ENCODE measurements at regions not wholly inside any gene's neighbourhood (a gene's known extent, or its start where the extent isn't known, plus 50 kb on each side); places are given as distances from the start of the nearest gene placed in this dataset. TPM values are rescaled to one million over a fixed set of nuclear protein-coding genes. Genes with fewer than 3 reads are reported as not detected.

DNA sequence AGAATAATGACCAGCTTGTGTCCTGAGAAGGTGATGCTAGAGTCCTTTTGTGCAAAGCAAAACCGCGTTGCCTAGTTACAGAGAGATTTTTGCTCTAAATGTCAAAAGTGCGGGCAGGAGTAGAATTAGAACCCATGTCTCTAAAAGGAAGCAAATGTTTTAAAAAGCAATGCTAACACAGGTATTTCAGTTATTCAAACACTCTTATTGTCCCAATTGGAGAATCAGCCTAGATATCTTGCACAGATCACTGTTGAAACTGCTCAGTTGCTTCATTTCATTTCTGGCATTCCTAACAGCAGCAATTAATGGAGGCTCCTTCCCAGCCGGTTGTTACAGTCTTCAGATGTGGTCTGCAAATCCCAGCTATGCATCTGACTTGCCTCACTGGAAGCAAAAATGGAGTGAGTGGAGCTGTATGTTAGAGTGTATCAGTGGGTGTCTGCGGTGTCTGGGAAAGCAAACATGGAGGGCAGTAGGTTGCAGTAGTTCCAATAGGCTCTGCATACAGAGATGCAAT lies 55.6 kb upstream of the SEMA6D start:
- WGBS, 3 donors = 89 to 94% (median 91%) methylated on average over 5 of the region's 5 CpGs
- H3K36me3 ChIP-seq = no peaks in the 10 kb centered on the region
- no peak overlapping the region for H3K27ac ChIP-seq
- H3K4me3 ChIP-seq = no peak overlapping the region
- no peaks in the 10 kb centered on the region for H3K27me3 ChIP-seq
- no peaks in the 10 kb centered on the region for H3K9me3 ChIP-seq
- TF ChIP-seq, protein P1, sequence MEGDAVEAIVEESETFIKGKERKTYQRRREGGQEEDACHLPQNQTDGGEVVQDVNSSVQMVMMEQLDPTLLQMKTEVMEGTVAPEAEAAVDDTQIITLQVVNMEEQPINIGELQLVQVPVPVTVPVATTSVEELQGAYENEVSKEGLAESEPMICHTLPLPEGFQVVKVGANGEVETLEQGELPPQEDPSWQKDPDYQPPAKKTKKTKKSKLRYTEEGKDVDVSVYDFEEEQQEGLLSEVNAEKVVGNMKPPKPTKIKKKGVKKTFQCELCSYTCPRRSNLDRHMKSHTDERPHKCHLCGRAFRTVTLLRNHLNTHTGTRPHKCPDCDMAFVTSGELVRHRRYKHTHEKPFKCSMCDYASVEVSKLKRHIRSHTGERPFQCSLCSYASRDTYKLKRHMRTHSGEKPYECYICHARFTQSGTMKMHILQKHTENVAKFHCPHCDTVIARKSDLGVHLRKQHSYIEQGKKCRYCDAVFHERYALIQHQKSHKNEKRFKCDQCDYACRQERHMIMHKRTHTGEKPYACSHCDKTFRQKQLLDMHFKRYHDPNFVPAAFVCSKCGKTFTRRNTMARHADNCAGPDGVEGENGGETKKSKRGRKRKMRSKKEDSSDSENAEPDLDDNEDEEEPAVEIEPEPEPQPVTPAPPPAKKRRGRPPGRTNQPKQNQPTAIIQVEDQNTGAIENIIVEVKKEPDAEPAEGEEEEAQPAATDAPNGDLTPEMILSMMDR (IDR thresholded peaks at IDR 0.05) = no peak
- TF ChIP-seq EP300 (IDR thresholded peaks at IDR 0.05) = no peak
- no peak for TF ChIP-seq POLR2A (IDR thresholded peaks at IDR 0.05)
- peaks cover 2% of the 10 kb centered on the region for H3K4me1 ChIP-seq (ENCODE audit: insufficient read depth)
- intact Hi-C loops (cut with DNase I) = no loop called here
- DNase-seq = no peak

DNA sequence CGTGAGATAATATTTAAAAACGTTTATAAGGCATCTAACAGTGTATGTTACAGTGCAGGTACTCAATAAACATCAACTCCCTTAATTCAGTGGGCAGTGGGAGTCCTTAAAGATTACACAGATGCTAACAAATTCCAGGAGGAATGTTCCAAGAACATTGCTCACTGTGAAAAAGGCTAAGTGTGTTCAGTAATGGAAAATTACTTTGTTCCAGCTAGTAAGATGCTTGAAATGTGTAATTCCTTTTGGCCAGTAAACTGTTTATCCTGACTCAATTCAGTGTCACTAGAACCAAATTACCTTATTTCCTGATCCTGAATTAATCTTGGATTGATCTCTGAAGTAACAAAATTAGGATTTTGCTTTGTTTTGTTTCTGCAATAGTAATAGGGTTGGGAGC lies 54.2 kb upstream of the SEMA6D start:
- 33 to 37% (median 33%) methylated on average over 2 of the region's 2 CpGs for WGBS, 3 donors

More for the DNA sequence above, 54.2 kb upstream of the SEMA6D start:
- H3K36me3 ChIP-seq = no peaks in the 10 kb centered on the region
- no peak overlapping the region for H3K4me3 ChIP-seq
- intact Hi-C loops (cut with DNase I) = no loop called here
- H3K9me3 ChIP-seq = no peaks in the 10 kb centered on the region
- no peak for DNase-seq
- H3K27me3 ChIP-seq = no peaks in the 10 kb centered on the region
- H3K27ac ChIP-seq = no peak overlapping the region
- peaks cover 2% of the 10 kb centered on the region for H3K4me1 ChIP-seq (ENCODE audit: insufficient read depth)
- TF ChIP-seq, protein P1 (IDR thresholded peaks at IDR 0.05) = no peak
- no peak for TF ChIP-seq POLR2A (IDR thresholded peaks at IDR 0.05)
- TF ChIP-seq EP300 (IDR thresholded peaks at IDR 0.05) = no peak

Small RNA genes lying in the stretch of these regions (small RNA-seq; reads per million reads assigned to genes)
- not detected for gene MTND5P40
- not detected for gene RF01182
- gene RN7SKP139 = not detected
- gene RNU6-1014P = not detected
